ENCODE measurements at regions not wholly inside any gene's neighbourhood (a gene's known extent, or its start where the extent isn't known, plus 50 kb on each side); places are given as distances from the start of the nearest gene placed in this dataset.

GRCh38 chr20:58075586-58076345 is 152.7 kb downstream of the ANKRD60 start:
- no peaks in the 10 kb centered on the region for H3K36me3 ChIP-seq (ENCODE audit: low read depth, low read length)
- CTCF ChIA-PET: no interaction called here
- BruUV-seq (replicated peaks): no TSS peak
- peaks cover 28% of the 10 kb centered on the region for H3K4me1 ChIP-seq (ENCODE audit: insufficient read depth, low read length)
- TF ChIP-seq EZH2 (IDR thresholded peaks at IDR 0.05; ENCODE audit: low read length, unreplicated experiment) (no peak), CTCF (conservative IDR thresholded peaks at IDR 0.05; ENCODE audit: low read depth, low read length) (no peak), EZH2phosphoT487 (IDR thresholded peaks at IDR 0.05; ENCODE audit: borderline replicate concordance, low read length) (no peak)
- H3K27me3 ChIP-seq (ENCODE audit: low read length): no peaks in the 10 kb centered on the region
- H3K79me2 ChIP-seq (ENCODE audit: low read length): no peaks in the 10 kb centered on the region
- no peak overlapping the region for H3K9ac ChIP-seq (ENCODE audit: low read length)
- H3K9me3 ChIP-seq (ENCODE audit: low read length): no peaks in the 10 kb centered on the region
- H3K27ac ChIP-seq (ENCODE audit: low read length): no peak overlapping the region
- POLR2A ChIA-PET (ENCODE audit: unreplicated experiment): interaction anchor here (1.0 kb wide), 1 partner anchor 56 kb away, joined by 4 read pairs; no protein-coding TSS in a partner anchor
- H2AFZ ChIP-seq (ENCODE audit: low read length): no peak overlapping the region
- no peak overlapping the region for H3K4me2 ChIP-seq (ENCODE audit: low read length)
- no peak overlapping the region for H3K4me3 ChIP-seq (ENCODE audit: low read length)
- ATAC-seq (no peak), DNase-seq (no peak)
- no peaks in the 10 kb centered on the region for H4K20me1 ChIP-seq (ENCODE audit: low read length)
- H3K9me2 ChIP-seq (replicated peaks; ENCODE audit: low read length): no peaks in the 10 kb centered on the region
- no peaks in the 10 kb centered on the region for H3F3A ChIP-seq (ENCODE audit: low read length, unreplicated experiment)
- intact Hi-C loops (cut with micrococcal nuclease): no loop called here

DNA sequence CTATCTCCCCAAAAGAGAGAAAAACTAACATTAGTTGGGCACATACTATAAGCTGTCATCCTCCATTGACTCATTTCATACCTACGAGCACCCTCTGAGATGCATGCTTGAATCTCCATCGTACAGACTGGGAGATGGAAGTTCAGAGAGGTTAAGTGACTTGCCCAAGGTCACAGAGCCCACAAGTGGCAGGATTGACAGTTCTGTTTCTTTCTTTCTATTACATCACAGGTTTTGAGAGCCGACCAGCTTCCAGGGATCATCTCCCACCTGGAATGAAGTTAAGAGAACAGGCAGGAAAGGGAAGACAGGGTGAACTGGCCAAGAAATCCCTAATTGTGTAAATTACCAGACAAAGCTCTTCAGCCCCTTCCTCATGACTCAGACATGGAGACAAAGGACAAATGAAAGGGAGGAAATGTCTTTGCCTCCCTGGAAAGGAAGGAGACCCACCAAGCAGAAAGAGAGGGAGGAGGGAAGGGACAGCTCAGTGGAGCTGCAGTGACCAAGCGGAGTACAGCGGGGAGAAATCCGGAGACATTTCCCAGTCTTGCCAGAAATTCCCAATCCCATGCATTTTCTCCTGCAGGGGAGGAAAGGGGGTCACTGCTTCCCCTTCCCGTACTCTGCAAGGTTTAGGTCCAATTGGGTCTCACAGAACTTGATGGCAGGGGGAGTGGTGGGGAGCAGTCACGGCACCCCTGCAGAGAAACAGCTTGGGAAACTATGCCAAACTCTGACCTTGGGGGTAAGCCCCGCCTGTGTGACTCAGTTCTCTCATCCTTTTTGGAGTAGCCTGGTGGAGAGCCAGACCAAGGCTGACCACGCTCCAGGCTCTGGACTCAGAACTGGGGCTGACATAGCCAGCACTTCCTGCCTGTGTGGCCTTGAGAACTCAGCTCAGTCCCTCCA is 154.3 kb downstream of the ANKRD60 start:
- Histone ChIP-seq H3K79me2 (ENCODE audit: low read length) (no peaks in the 10 kb centered on the region), H3K9me3 (ENCODE audit: low read length) (no peaks in the 10 kb centered on the region), H3K4me1 (ENCODE audit: insufficient read depth, low read length) (peaks cover 21% of the 10 kb centered on the region), H2AFZ (ENCODE audit: low read length) (no peak overlapping the region), H4K20me1 (ENCODE audit: low read length) (no peaks in the 10 kb centered on the region), H3K36me3 (ENCODE audit: low read depth, low read length) (no peaks in the 10 kb centered on the region), H3F3A (ENCODE audit: low read length, unreplicated experiment) (no peaks in the 10 kb centered on the region), H3K4me2 (ENCODE audit: low read length) (no peak overlapping the region), H3K27ac (ENCODE audit: low read length) (no peak overlapping the region), H3K9me2 (replicated peaks; ENCODE audit: low read length) (no peaks in the 10 kb centered on the region), H3K9ac (ENCODE audit: low read length) (no peak overlapping the region), H3K27me3 (ENCODE audit: low read length) (no peaks in the 10 kb centered on the region), H3K4me3 (ENCODE audit: low read length) (no peak overlapping the region)
- BruUV-seq (replicated peaks): no TSS peak
- intact Hi-C loops (cut with micrococcal nuclease): no loop called here
- TF ChIP-seq CTCF (conservative IDR thresholded peaks at IDR 0.05; ENCODE audit: low read depth, low read length) (no peak), EZH2 (IDR thresholded peaks at IDR 0.05; ENCODE audit: low read length, unreplicated experiment) (no peak), EZH2phosphoT487 (IDR thresholded peaks at IDR 0.05; ENCODE audit: borderline replicate concordance, low read length) (no peak)
- peak; percentile 34 for ATAC-seq
- ChIA-PET POLR2A (ENCODE audit: unreplicated experiment) (no interaction called here), CTCF (no interaction called here)
- peak; percentile 23 for DNase-seq
